Panc1 (cell line): ENCODE measurements at regions not wholly inside any gene's neighbourhood (a gene's known extent, or its start where the extent isn't known, plus 50 kb on each side); places are given as distances from the start of the nearest gene placed in this dataset.
"Not testable (repeated sequence)": the region's sequence is repeated elsewhere in the genome, so short reads cannot be mapped to it uniquely, and the experiment has no call there.

ENCODE experiments used
- ATAC-seq: fragments of 200-7000 bp; cut with Tn5 transposase; 2 replicates; pipeline ENCODE4 v1.9.1; 2020; ENCODE audit warnings: mild to moderate bottlenecking, moderate library complexity
- BruUV-seq: library from RNA; stranded (reverse); fragments of 400-500 nt; replicated peaks from 2 replicates; lab custom pipeline; 2021; lab: Mats Ljungman, UMichigan
- CTCF ChIA-PET: fragments of 300-600 bp; sonication (Branson Sonifier 250); formaldehyde crosslinking; loops from one replicate; lab custom pipeline; 2022; ENCODE audit warnings: antibody characterized with exemption; lab: Charles Lee
- POLR2A ChIA-PET: fragments of 300-600 bp; sonication (Branson Sonifier 250); formaldehyde crosslinking; loops from one replicate; lab custom pipeline; 2022; ENCODE audit warnings: antibody characterized with exemption; lab: Charles Lee
- DNase-seq: peaks from one replicate; pipeline ENCODE4 v3.0.0-alpha.2; 2010; ENCODE audit warnings: low read depth, low spot score
- H3K27ac ChIP-seq: 2 replicates; pipeline ENCODE4 v1.5.1; 2011; ENCODE audit warnings: mild to moderate bottlenecking, low read length, inconsistent platforms
- H3K27me3 ChIP-seq: fragments of 200-500 bp; sonication (Bioruptor generic); 2 replicates; pipeline ENCODE4 v1.6.0; 2014; ENCODE audit warnings: low read length, inconsistent platforms; ENCODE audit not compliant: control insufficient read depth, insufficient read depth
- H3K36me3 ChIP-seq: fragments of 200-500 bp; sonication (Bioruptor generic); 2 replicates; pipeline ENCODE4 v1.5.1; 2014; ENCODE audit warnings: inconsistent platforms, mild to moderate bottlenecking, low read length, moderate library complexity; ENCODE audit not compliant: control insufficient read depth, insufficient read depth
- H3K4me1 ChIP-seq: 2 replicates; pipeline ENCODE4 v1.5.1; 2011; ENCODE audit warnings: inconsistent platforms, mild to moderate bottlenecking, low read length, moderate library complexity; ENCODE audit not compliant: control insufficient read depth, insufficient read depth
- H3K4me3 ChIP-seq, 2 experiments: 2 replicates each; pipeline ENCODE4 v1.5.1; 2011 to 2012; ENCODE audit warnings: low read depth in 2 of 2, low read length in 2 of 2, mild to moderate bottlenecking in 2 of 2, inconsistent platforms in 1 of 2, moderate library complexity in 1 of 2
- H3K9me3 ChIP-seq: fragments of 200-500 bp; sonication (Bioruptor generic); 2 replicates; pipeline ENCODE4 v1.5.1; 2014; ENCODE audit warnings: low read depth, mild to moderate bottlenecking, inconsistent platforms, low read length, moderate library complexity; ENCODE audit not compliant: control insufficient read depth, insufficient read depth
- CTCF ChIP-seq: fragments of 450-650 bp; IDR thresholded peaks from 2 replicates; pipeline ENCODE4 v1.5.1; 2017; ENCODE audit warnings: mild to moderate bottlenecking
- POLR2AphosphoS5 ChIP-seq: IDR thresholded peaks from 2 replicates; pipeline ENCODE4 v1.6.1; 2012; ENCODE audit warnings: mild to moderate bottlenecking, low read depth, low read length, moderate library complexity
- REST ChIP-seq, 2 experiments: IDR thresholded peaks; 2 replicates each; pipeline ENCODE4 v1.6.1; 2011 to 2012; ENCODE audit warnings: low read depth in 2 of 2, control low read depth in 1 of 2, low read length in 1 of 2, mild to moderate bottlenecking in 1 of 2, moderate library complexity in 1 of 2; ENCODE audit not compliant: insufficient read depth in 1 of 2
- SIN3A ChIP-seq: IDR thresholded peaks from 2 replicates; pipeline ENCODE4 v1.6.1; 2012; ENCODE audit warnings: low read depth, mild to moderate bottlenecking, low read length, moderate library complexity, borderline replicate concordance; ENCODE audit not compliant: insufficient read depth
- TCF7L2 ChIP-seq: IDR thresholded peaks from 2 replicates; pipeline ENCODE4 v1.6.1; 2011; ENCODE audit warnings: mild to moderate bottlenecking, low read depth, low read length, inconsistent platforms
- in situ Hi-C: cut with HindIII; loops from 2 replicates; pipeline ENCODE4 v1.10.0; 2016; ENCODE audit warnings: low sequenced_read_pairs, low pct_unique_long_range_greater_than_20kb
- intact Hi-C: fragments of 100-400 bp; cut with micrococcal nuclease; formaldehyde crosslinking; loops from one replicate; pipeline ENCODE4 v1.10.0; 2022; ENCODE audit not compliant: unreplicated experiment

- intact Hi-C loops (no loop called here), in situ Hi-C loops (loop anchor here (25.0 kb wide), 1 partner anchor 118 kb away; no protein-coding TSS in a partner anchor)
- no peak for DNase-seq
- peaks cover 3% of the 10 kb centered on the region; the same call in 1 of the 2 replicates for H3K27me3 ChIP-seq
- POLR2A ChIA-PET = no interaction called here
- no peaks in the 10 kb centered on the region for H3K4me1 ChIP-seq
- no peak for ATAC-seq
- no peak overlapping the region for H3K27ac ChIP-seq
- H3K9me3 ChIP-seq = no peaks in the 10 kb centered on the region
- TF ChIP-seq REST (IDR thresholded peaks at IDR 0.05; ENCODE audit: insufficient read depth in 1 of 2, low read depth in 2 of 2, low read length in 1 of 2) (no peak), CTCF (no peak), POLR2AphosphoS5 (no peak), SIN3A (no peak), TCF7L2 (no peak)
- CTCF ChIA-PET = interaction anchor here (0.6 kb wide), 1 partner anchor 161 kb away, joined by 4 read pairs; no protein-coding TSS in a partner anchor
- no peaks in the 10 kb centered on the region for H3K36me3 ChIP-seq
- BruUV-seq = no TSS peak
- no peak overlapping the region for H3K4me3 ChIP-seq
These were observed 51.2 kb upstream of the LBX1 start for GRCh38 chr10:101280511-101280910.

GRCh38 chr10:101280921-101281320 lies 51.7 kb upstream of the LBX1 start:
- CTCF ChIA-PET = interaction anchor here (0.6 kb wide), 1 partner anchor 161 kb away, joined by 4 read pairs; no protein-coding TSS in a partner anchor
- ATAC-seq, intact Hi-C loops, DNase-seq, H3K4me3 ChIP-seq, H3K4me1 ChIP-seq, H3K36me3 ChIP-seq, H3K27me3 ChIP-seq, H3K9me3 ChIP-seq, POLR2A ChIA-PET, H3K27ac ChIP-seq, BruUV-seq: not testable (repeated sequence)
- in situ Hi-C loops = loop anchor here (25.0 kb wide), 1 partner anchor 119 kb away; no protein-coding TSS in a partner anchor

- intact Hi-C loops = no loop called here
- CTCF ChIA-PET = no interaction called here
- Histone ChIP-seq H3K4me1 (no peaks in the 10 kb centered on the region), H3K27me3 (peaks cover 3% of the 10 kb centered on the region; the same call in 1 of the 2 replicates), H3K9me3 (no peaks in the 10 kb centered on the region), H3K27ac (no peak overlapping the region), H3K36me3 (no peaks in the 10 kb centered on the region), H3K4me3 (no peak overlapping the region)
- no TSS peak for BruUV-seq
- DNase-seq = no peak
- no peak for TF ChIP-seq REST (IDR thresholded peaks at IDR 0.05; ENCODE audit: insufficient read depth in 1 of 2, low read depth in 2 of 2, low read length in 1 of 2)
- TF ChIP-seq TCF7L2 = no peak
- TF ChIP-seq POLR2AphosphoS5 = no peak
- TF ChIP-seq CTCF = no peak
- TF ChIP-seq SIN3A = no peak
- in situ Hi-C loops = loop anchor here (25.0 kb wide), 1 partner anchor 121 kb away; no protein-coding TSS in a partner anchor
- POLR2A ChIA-PET = no interaction called here
- ATAC-seq = no peak
These were observed 53.7 kb upstream of the LBX1 start for GRCh38 chr10:101282947-101283346.
